Spleen (tissue), 11 donors: ENCODE measurements at regions not wholly inside any gene's neighbourhood (a gene's known extent, or its start where the extent isn't known, plus 50 kb on each side); places are given as distances from the start of the nearest gene placed in this dataset.

Source experiments
- DNase-seq: peaks from one replicate; pipeline ENCODE4 v3.0.0-alpha.2; 2020
- H3K27ac ChIP-seq, 8 donors: fragments of 200-600 bp; sonication (generic) in 7 of 8; 1 replicate in 4 of 8; 2 replicates in 4 of 8; pipeline versions ENCODE4 v1.5.0 to v1.8.0; 2016 to 2021; ENCODE audit warnings: inconsistent platforms in 4 of 8, mild to moderate bottlenecking in 4 of 8, moderate library complexity in 1 of 8
- H3K27me3 ChIP-seq, 7 donors: fragments of 200-600 bp; sonication (generic) in 6 of 7; replicated peaks in 1 of 7; 1 replicate in 4 of 7; 2 replicates in 3 of 7; pipeline versions ENCODE4 v1.5.0 to v1.8.0; 2016 to 2021; ENCODE audit warnings: inconsistent platforms in 3 of 7, mild to moderate bottlenecking in 1 of 7
- H3K36me3 ChIP-seq, 6 donors: fragments of 200-600 bp; sonication (generic) in 5 of 6; 1 replicate in 4 of 6; 2 replicates in 2 of 6; pipeline versions ENCODE4 v1.5.0 to v1.8.0; 2016 to 2021; ENCODE audit warnings: inconsistent platforms in 2 of 6
- H3K4me1 ChIP-seq, 6 donors: fragments of 200-600 bp; sonication (generic) in 5 of 6; 1 replicate in 3 of 6; 2 replicates in 3 of 6; pipeline versions ENCODE4 v1.5.0 to v1.8.0; 2016 to 2021; ENCODE audit warnings: inconsistent platforms in 3 of 6
- H3K4me3 ChIP-seq, 8 donors: fragments of 200-600 bp; sonication (generic) in 7 of 8; 1 replicate in 4 of 8; 2 replicates in 4 of 8; pipeline versions ENCODE4 v1.5.0 to v1.8.0; 2016 to 2021; ENCODE audit warnings: inconsistent platforms in 4 of 8, mild to moderate bottlenecking in 4 of 8, moderate library complexity in 2 of 8
- H3K9me3 ChIP-seq, 8 donors: fragments of 200-600 bp; sonication (generic) in 7 of 8; 1 replicate in 4 of 8; 2 replicates in 4 of 8; pipeline versions ENCODE4 v1.5.0 to v1.8.0; 2016 to 2021; ENCODE audit warnings: inconsistent platforms in 4 of 8
- POLR2A ChIP-seq, 3 donors: fragments of 450-650 bp; IDR thresholded peaks; one replicate each; pipeline ENCODE4 v1.5.1; 2017; ENCODE audit warnings: antibody characterized with exemption in 3 of 3, mild to moderate bottlenecking in 1 of 3
- POLR2AphosphoS5 ChIP-seq, 3 donors: sonication (generic); formaldehyde crosslinking; IDR thresholded peaks; one replicate each; pipeline ENCODE4 v1.5.1; 2017; ENCODE audit warnings: antibody characterized with exemption in 3 of 3
- WGBS, 5 donors: extraction: QIAGEN DNeasy Blood & Tissue Kit in 3 of 5; methylation state at CpG; one replicate each; pipeline versions ENCODE4 v1.1.5 to v1.1.7; 2013 to 2018; 5-methylcytosine and 5-hydroxymethylcytosine counted together
- intact Hi-C: fragments of 100-400 bp; cut with DNase I; formaldehyde crosslinking; loops from one replicate; pipeline ENCODE4 v1.15.0; 2023; ENCODE audit warnings: low total_unique reads
- TF ChIP-seq, protein P1 (sequence below), 11 experiments: fragments of 200-600 bp in 7 of 11; fragments of 450-650 bp in 4 of 11; sonication (generic) in 4 of 11; IDR thresholded peaks in 8 of 11; conservative IDR thresholded peaks in 3 of 11; 1 replicate in 7 of 11; 2 replicates in 4 of 11; pipeline versions ENCODE4 v1.4.0 to v1.8.0; 2016 to 2021; ENCODE audit warnings: antibody characterized with exemption in 11 of 11, inconsistent platforms in 4 of 11, mild to moderate bottlenecking in 1 of 11
- donor health status: healthy with polysubstance abuse.
- donor health status: DM: no; HTN: no; CAD: no; lungs with moderate emphysema.
- donor health status: DM: no; HTN: no; CAD: no.
- donor health status: Bipolar disorder and iron deficiency.
- donor health status: healthy.
- donor health status: DM: no; HTN: no; CAD: no.
- donor health status: DM: yes; HTN: yes; CAD: no.

GRCh38 chr18:76145521-76146376, 349.3 kb downstream of the ZNF516 start:
- Histone ChIP-seq H3K4me3 (no peak overlapping the region), H3K4me1 (peaks cover 0 to 9% (median 0%) of the 10 kb centered on the region in 6 donors), H3K9me3 (peaks cover 0 to under 1% (median 0%) of the 10 kb centered on the region in 8 donors), H3K36me3 (no peaks in the 10 kb centered on the region), H3K27me3 (peaks cover 0 to 38% (median 0%) of the 10 kb centered on the region in 7 donors), H3K27ac (no peak overlapping the region)
- intact Hi-C loops, result no loop called here
- TF ChIP-seq POLR2AphosphoS5 (IDR thresholded peaks at IDR 0.05) (no peak), POLR2A (IDR thresholded peaks at IDR 0.05) (no peak)
- TF ChIP-seq, protein P1, sequence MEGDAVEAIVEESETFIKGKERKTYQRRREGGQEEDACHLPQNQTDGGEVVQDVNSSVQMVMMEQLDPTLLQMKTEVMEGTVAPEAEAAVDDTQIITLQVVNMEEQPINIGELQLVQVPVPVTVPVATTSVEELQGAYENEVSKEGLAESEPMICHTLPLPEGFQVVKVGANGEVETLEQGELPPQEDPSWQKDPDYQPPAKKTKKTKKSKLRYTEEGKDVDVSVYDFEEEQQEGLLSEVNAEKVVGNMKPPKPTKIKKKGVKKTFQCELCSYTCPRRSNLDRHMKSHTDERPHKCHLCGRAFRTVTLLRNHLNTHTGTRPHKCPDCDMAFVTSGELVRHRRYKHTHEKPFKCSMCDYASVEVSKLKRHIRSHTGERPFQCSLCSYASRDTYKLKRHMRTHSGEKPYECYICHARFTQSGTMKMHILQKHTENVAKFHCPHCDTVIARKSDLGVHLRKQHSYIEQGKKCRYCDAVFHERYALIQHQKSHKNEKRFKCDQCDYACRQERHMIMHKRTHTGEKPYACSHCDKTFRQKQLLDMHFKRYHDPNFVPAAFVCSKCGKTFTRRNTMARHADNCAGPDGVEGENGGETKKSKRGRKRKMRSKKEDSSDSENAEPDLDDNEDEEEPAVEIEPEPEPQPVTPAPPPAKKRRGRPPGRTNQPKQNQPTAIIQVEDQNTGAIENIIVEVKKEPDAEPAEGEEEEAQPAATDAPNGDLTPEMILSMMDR (IDR thresholded peaks at IDR 0.05 in 8 of 11, conservative IDR thresholded peaks at IDR 0.05 in 3 of 11), result no peak
- DNase-seq, result no peak
- WGBS, 5 donors, result 64 to 80% (median 68%) methylated on average over 23 of the region's 23 CpGs

DNA sequence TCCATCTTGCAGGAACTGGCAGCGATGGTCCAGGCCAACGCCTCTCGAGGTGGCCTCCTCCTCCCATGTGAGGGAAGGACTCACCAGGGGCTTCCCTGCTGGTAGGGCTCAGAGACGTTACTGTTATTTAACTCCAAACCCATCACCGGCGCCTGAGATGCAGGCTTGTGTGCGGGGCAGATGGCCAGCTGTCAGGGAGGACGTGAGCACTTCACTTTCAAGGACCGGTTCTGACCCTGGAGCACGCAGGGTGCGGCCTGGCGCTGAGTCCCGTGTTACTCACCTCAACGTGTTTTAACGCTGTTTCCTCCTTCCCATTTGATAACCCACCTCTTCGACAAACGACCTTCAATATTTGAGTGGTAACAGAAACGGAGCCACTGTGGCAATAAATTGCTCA, 350.2 kb downstream of the ZNF516 start:
- Histone ChIP-seq H3K9me3 (peaks cover 0 to 8% (median 0%) of the 10 kb centered on the region in 8 donors), H3K27ac (no peak overlapping the region), H3K36me3 (no peaks in the 10 kb centered on the region), H3K4me3 (peak overlapping the region in 1 of 8 donors; percentile 2), H3K27me3 (peaks cover 0 to 39% (median 0%) of the 10 kb centered on the region in 7 donors), H3K4me1 (peaks cover 0 to 9% (median 0%) of the 10 kb centered on the region in 6 donors)
- no peak for DNase-seq
- 62 to 72% (median 68%) methylated on average over 18 of the region's 18 CpGs for WGBS, 5 donors
- TF ChIP-seq POLR2A (IDR thresholded peaks at IDR 0.05) (no peak), POLR2AphosphoS5 (IDR thresholded peaks at IDR 0.05) (peak; percentile 27 to 47 (median 33))
- TF ChIP-seq, protein P1 (IDR thresholded peaks at IDR 0.05 in 8 of 11, conservative IDR thresholded peaks at IDR 0.05 in 3 of 11), result no peak
- intact Hi-C loops, result no loop called here

- Histone ChIP-seq H3K27me3 (peaks cover 0 to 27% (median 0%) of the 10 kb centered on the region in 7 donors), H3K36me3 (no peaks in the 10 kb centered on the region), H3K4me3 (no peak overlapping the region), H3K9me3 (peaks cover 0 to 10% (median 0%) of the 10 kb centered on the region in 8 donors), H3K27ac (no peak overlapping the region), H3K4me1 (peaks cover 0 to 9% (median 0%) of the 10 kb centered on the region in 6 donors)
- TF ChIP-seq POLR2AphosphoS5 (IDR thresholded peaks at IDR 0.05) (no peak), POLR2A (IDR thresholded peaks at IDR 0.05) (no peak)
- TF ChIP-seq, protein P1 (IDR thresholded peaks at IDR 0.05 in 8 of 11, conservative IDR thresholded peaks at IDR 0.05 in 3 of 11), result no peak
- 76 to 85% (median 82%) methylated on average over 2 of the region's 2 CpGs for WGBS, 5 donors
- DNase-seq, result no peak
- intact Hi-C loops, result no loop called here
Measured at GRCh38 chr18:76142611-76143010, 352.4 kb downstream of the ZNF516 start.

DNA sequence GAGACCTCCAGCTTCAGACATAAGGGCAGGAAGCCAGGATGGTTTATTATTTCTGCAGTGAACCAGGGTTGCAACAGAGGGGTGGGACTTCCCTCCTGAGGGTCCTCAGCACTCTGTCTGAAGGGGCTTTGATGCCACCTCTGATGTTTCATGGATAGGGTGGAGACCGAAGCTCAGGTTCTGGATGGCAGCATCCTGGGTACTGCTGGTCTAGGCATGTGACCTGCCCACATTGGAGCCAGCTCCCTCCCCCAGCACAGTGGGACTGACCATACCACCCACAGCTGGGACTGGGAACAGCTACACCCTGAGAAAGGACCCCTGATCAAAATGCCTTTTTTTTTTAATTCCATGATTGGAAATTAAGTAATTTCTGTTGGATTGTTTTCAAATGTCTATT, 355.2 kb downstream of the ZNF516 start:
- no peak for DNase-seq
- no peak for TF ChIP-seq POLR2A (IDR thresholded peaks at IDR 0.05)
- TF ChIP-seq, protein P1 (IDR thresholded peaks at IDR 0.05 in 8 of 11, conservative IDR thresholded peaks at IDR 0.05 in 3 of 11), result no peak
- TF ChIP-seq POLR2AphosphoS5 (IDR thresholded peaks at IDR 0.05), result no peak
- Histone ChIP-seq H3K4me3 (no peak overlapping the region), H3K9me3 (peaks cover 0 to 13% (median 0%) of the 10 kb centered on the region in 8 donors), H3K27ac (no peak overlapping the region), H3K36me3 (no peaks in the 10 kb centered on the region), H3K4me1 (no peaks in the 10 kb centered on the region), H3K27me3 (peaks cover 0 to 16% (median 0%) of the 10 kb centered on the region in 7 donors)
- WGBS, 5 donors, result 78 to 93% (median 93%) methylated on average over 1 of the region's 1 CpG
- intact Hi-C loops, result no loop called here
